Stomach (tissue), 8 donors: ENCODE measurements at regions not wholly inside any gene's neighbourhood (a gene's known extent, or its start where the extent isn't known, plus 50 kb on each side); places are given as distances from the start of the nearest gene placed in this dataset.

Experiments
- DNase-seq, 2 donors: peaks; one replicate each; pipeline versions ENCODE4 v3.0.0 to v3.0.0-alpha.2; 2013 to 2019
- H3K27ac ChIP-seq, 5 donors: fragments of 200-600 bp in 4 of 5; sonication (generic) in 4 of 5; one replicate each; pipeline ENCODE4 v1.5.1; 2013 to 2019; ENCODE audit warnings: mild to moderate bottlenecking in 1 of 5, moderate library complexity in 1 of 5
- H3K27me3 ChIP-seq, 3 donors: fragments of 200-600 bp; sonication (generic); one replicate each; pipeline ENCODE4 v1.5.1; 2017 to 2019; ENCODE audit warnings: mixed run types in 1 of 3
- H3K36me3 ChIP-seq, 4 donors: fragments of 200-600 bp; sonication (generic); 1 replicate in 3 of 4; 2 replicates in 1 of 4; pipeline ENCODE4 v1.5.1; 2016 to 2019
- H3K4me1 ChIP-seq, 4 donors: fragments of 200-600 bp; sonication (generic); one replicate each; pipeline ENCODE4 v1.5.1; 2016 to 2019
- H3K4me3 ChIP-seq, 4 donors: fragments of 200-600 bp; sonication (generic) in 3 of 4; one replicate each; pipeline ENCODE4 v1.5.1; 2016 to 2019; ENCODE audit warnings: mild to moderate bottlenecking in 1 of 4
- H3K9me3 ChIP-seq, 4 donors: fragments of 200-600 bp; sonication (generic); one replicate each; pipeline ENCODE4 v1.5.1; 2016 to 2019
- CTCF ChIP-seq, 7 experiments: fragments of 450-650 bp in 4 of 7; fragments of 200-600 bp in 3 of 7; sonication (generic) in 3 of 7; IDR thresholded peaks; one replicate each; pipeline ENCODE4 v1.5.1; 2016 to 2019; ENCODE audit warnings: antibody characterized with exemption in 7 of 7, control low read depth in 2 of 7, mild to moderate bottlenecking in 1 of 7
- EP300 ChIP-seq: sonication (generic); formaldehyde crosslinking; IDR thresholded peaks from one replicate; pipeline ENCODE4 v1.6.1; 2017; ENCODE audit warnings: antibody characterized with exemption
- POLR2A ChIP-seq, 4 donors: fragments of 450-650 bp; IDR thresholded peaks; one replicate each; pipeline ENCODE4 v1.6.1; 2016; ENCODE audit warnings: antibody characterized with exemption in 4 of 4, control low read depth in 2 of 4, mild to moderate bottlenecking in 1 of 4, moderate library complexity in 1 of 4
- POLR2AphosphoS5 ChIP-seq, 3 donors: sonication (generic); formaldehyde crosslinking; IDR thresholded peaks; one replicate each; pipeline ENCODE4 v1.6.1; 2016; ENCODE audit warnings: antibody characterized with exemption in 3 of 3
- WGBS, 5 donors: extraction: QIAGEN DNeasy Blood & Tissue Kit in 3 of 5; methylation state at CpG; one replicate each; pipeline versions ENCODE4 v1.1.5 to v1.1.7; 2013 to 2018; 5-methylcytosine and 5-hydroxymethylcytosine counted together
- intact Hi-C: fragments of 100-400 bp; cut with DNase I; formaldehyde crosslinking; loops from one replicate; pipeline ENCODE4 v1.15.1; 2023; ENCODE audit warnings: low total_unique reads
- donor health status: healthy with polysubstance abuse.
- donor health status: Bipolar disorder and iron deficiency.
- donor health status: healthy.

- Histone ChIP-seq H3K27ac (no peak overlapping the region), H3K9me3 (no peaks in the 10 kb centered on the region), H3K4me1 (no peaks in the 10 kb centered on the region), H3K4me3 (no peak overlapping the region), H3K36me3 (no peaks in the 10 kb centered on the region), H3K27me3 (no peaks in the 10 kb centered on the region)
- DNase-seq, result no peak
- intact Hi-C loops, result no loop called here
- no peak for TF ChIP-seq CTCF (IDR thresholded peaks at IDR 0.05)
- no peak for TF ChIP-seq POLR2AphosphoS5 (IDR thresholded peaks at IDR 0.05)
- no peak for TF ChIP-seq EP300
- no peak for TF ChIP-seq POLR2A (IDR thresholded peaks at IDR 0.05)
Observed at GRCh38 chr4:23312686-23313085, 577.2 kb downstream of the PPARGC1A start.

- TF ChIP-seq CTCF (IDR thresholded peaks at IDR 0.05), result no peak
- no peak for TF ChIP-seq EP300
- TF ChIP-seq POLR2A (IDR thresholded peaks at IDR 0.05), result no peak
- TF ChIP-seq POLR2AphosphoS5 (IDR thresholded peaks at IDR 0.05), result no peak
- DNase-seq, result no peak
- Histone ChIP-seq H3K9me3 (no peaks in the 10 kb centered on the region), H3K4me3 (no peak overlapping the region), H3K36me3 (no peaks in the 10 kb centered on the region), H3K27ac (no peak overlapping the region), H3K4me1 (no peaks in the 10 kb centered on the region), H3K27me3 (no peaks in the 10 kb centered on the region)
- WGBS, 5 donors, result 57 to 69% (median 66%) methylated on average over 3 of the region's 3 CpGs
- intact Hi-C loops, result no loop called here
Observed at GRCh38 chr4:23311983-23312382, 577.9 kb downstream of the PPARGC1A start.

GRCh38 chr4:23305026-23305425, 584.8 kb downstream of the PPARGC1A start:
- DNase-seq, result no peak
- no peaks in the 10 kb centered on the region for H3K4me1 ChIP-seq
- H3K27ac ChIP-seq, result no peak overlapping the region
- TF ChIP-seq CTCF (IDR thresholded peaks at IDR 0.05), result no peak
- no peak for TF ChIP-seq POLR2A (IDR thresholded peaks at IDR 0.05)
- TF ChIP-seq POLR2AphosphoS5 (IDR thresholded peaks at IDR 0.05), result no peak
- no peak for TF ChIP-seq EP300
- H3K4me3 ChIP-seq, result no peak overlapping the region
- intact Hi-C loops, result no loop called here
- H3K27me3 ChIP-seq, result no peaks in the 10 kb centered on the region
- WGBS, 5 donors, result 26 to 47% (median 41%) methylated on average over 1 of the region's 1 CpG
- H3K9me3 ChIP-seq, result no peaks in the 10 kb centered on the region
- no peaks in the 10 kb centered on the region for H3K36me3 ChIP-seq

- Histone ChIP-seq H3K9me3 (no peaks in the 10 kb centered on the region), H3K4me1 (no peaks in the 10 kb centered on the region), H3K27ac (no peak overlapping the region), H3K4me3 (no peak overlapping the region), H3K36me3 (no peaks in the 10 kb centered on the region), H3K27me3 (no peaks in the 10 kb centered on the region)
- intact Hi-C loops, result no loop called here
- DNase-seq, result no peak
- TF ChIP-seq EP300, result no peak
- TF ChIP-seq POLR2A (IDR thresholded peaks at IDR 0.05), result no peak
- 57 to 91% (median 73%) methylated on average over 1 of the region's 1 CpG for WGBS, 5 donors
Observed at GRCh38 chr4:23298371-23298770, 591.5 kb downstream of the PPARGC1A start.

GRCh38 chr4:23297327-23297726, 592.5 kb downstream of the PPARGC1A start:
- Histone ChIP-seq H3K4me1 (no peaks in the 10 kb centered on the region), H3K9me3 (no peaks in the 10 kb centered on the region), H3K4me3 (no peak overlapping the region), H3K27me3 (no peaks in the 10 kb centered on the region), H3K27ac (no peak overlapping the region), H3K36me3 (no peaks in the 10 kb centered on the region)
- no peak for TF ChIP-seq POLR2AphosphoS5 (IDR thresholded peaks at IDR 0.05)
- TF ChIP-seq POLR2A (IDR thresholded peaks at IDR 0.05), result no peak
- no peak for TF ChIP-seq EP300
- TF ChIP-seq CTCF (IDR thresholded peaks at IDR 0.05), result no peak
- intact Hi-C loops, result no loop called here
- 84 to 92% (median 88%) methylated on average over 4 of the region's 4 CpGs for WGBS, 5 donors
- DNase-seq, result no peak
